HCT116 (cell line): ENCODE measurements at regions not wholly inside any gene's neighbourhood (a gene's known extent, or its start where the extent isn't known, plus 50 kb on each side); places are given as distances from the start of the nearest gene placed in this dataset.

Experiments
- ATAC-seq: fragments of 200-7000 bp; cut with Tn5 transposase; 2 replicates; pipeline ENCODE4 v1.9.1; 2020; ENCODE audit warnings: mild to moderate bottlenecking, moderate library complexity
- BruUV-seq: library from RNA; stranded (reverse); fragments of 400-500 nt; replicated peaks from 2 replicates; lab custom pipeline; 2021; lab: Mats Ljungman, UMichigan
- CTCF ChIA-PET: fragments of 300-600 bp; sonication (Branson Sonifier 250); formaldehyde crosslinking; loops from one replicate; lab custom pipeline; 2021; ENCODE audit warnings: antibody characterized with exemption; lab: Charles Lee
- POLR2A ChIA-PET: fragments of 300-600, 350-600 bp; sonication (Branson Sonifier 250); formaldehyde crosslinking; loops from one replicate; lab custom pipeline; 2021; ENCODE audit warnings: antibody characterized with exemption; lab: Charles Lee
- RAD21 ChIA-PET, 2 experiments: fragments of 300-600 bp; sonication (Branson Sonifier 250); formaldehyde crosslinking; loops; one replicate each; lab custom pipeline; 2023; ENCODE audit warnings: low total read pairs in 2 of 2; ENCODE audit not compliant: uncharacterized antibody in 2 of 2, unreplicated experiment in 2 of 2, low non-redundant PET in 1 of 2; lab: Charles Lee
- DNase-seq: peaks from one replicate; pipeline ENCODE4 v3.0.0-alpha.2; 2010; ENCODE audit warnings: low read depth, low spot score
- H2AFZ ChIP-seq: fragments of 200-600 bp; shearing (Covaris generic), sonication (generic); 2 replicates; pipeline ENCODE4 v1.6.1; 2017; ENCODE audit warnings: low read depth, mixed run types, mixed read lengths, antibody characterized with exemption, low read length; ENCODE audit not compliant: poor library complexity, severe bottlenecking
- H3K27ac ChIP-seq: 2 replicates; pipeline ENCODE4 v1.5.1; 2012; ENCODE audit warnings: low read depth, low read length
- H3K27me3 ChIP-seq: fragments of 200-600 bp; sonication (generic); 2 replicates; pipeline ENCODE4 v1.6.1; 2016; ENCODE audit warnings: mixed run types, low read length, mixed read lengths; ENCODE audit not compliant: insufficient read depth
- H3K36me3 ChIP-seq, 2 experiments: fragments of 200-500 bp in 1 of 2; fragments of 200-600 bp in 1 of 2; sonication (Bioruptor generic) in 1 of 2; sonication (generic) in 1 of 2; 2 replicates each; pipeline versions ENCODE4 v1.5.1 to v1.6.1; 2014 to 2016; ENCODE audit warnings: low read length in 2 of 2, inconsistent platforms in 1 of 2, mixed read lengths in 1 of 2, mixed run types in 1 of 2; ENCODE audit not compliant: insufficient read depth in 2 of 2, control insufficient read depth in 1 of 2
- H3K4me1 ChIP-seq, 2 experiments: fragments of 200-600 bp in 1 of 2; sonication (generic) in 1 of 2; 2 replicates each; pipeline versions ENCODE4 v1.5.1 to v1.6.1; 2012 to 2017; ENCODE audit warnings: low read length in 2 of 2, inconsistent platforms in 1 of 2, mild to moderate bottlenecking in 1 of 2, mixed read lengths in 1 of 2, mixed run types in 1 of 2, moderate library complexity in 1 of 2; ENCODE audit not compliant: insufficient read depth in 2 of 2, control insufficient read depth in 1 of 2
- H3K4me2 ChIP-seq: fragments of 200-600 bp; sonication (generic); 2 replicates; pipeline ENCODE4 v1.6.1; 2017; ENCODE audit warnings: mixed run types, low read length, mixed read lengths
- H3K4me3 ChIP-seq, 2 experiments: fragments of 200-600 bp in 1 of 2; sonication (generic) in 1 of 2; replicated peaks in 1 of 2; 2 replicates each; pipeline ENCODE4 v1.5.1; 2011 to 2016; ENCODE audit warnings: low read length in 2 of 2, control low read depth in 1 of 2, low read depth in 1 of 2, mild to moderate bottlenecking in 1 of 2, mixed read lengths in 1 of 2, mixed run types in 1 of 2
- H3K79me2 ChIP-seq: fragments of 200-600 bp; sonication (generic); 2 replicates; pipeline ENCODE4 v1.6.1; 2017; ENCODE audit warnings: mild to moderate bottlenecking, mixed run types, low read length, moderate library complexity, mixed read lengths; ENCODE audit not compliant: insufficient read depth
- H3K9ac ChIP-seq: fragments of 200-600 bp; sonication (generic); 2 replicates; pipeline ENCODE4 v1.6.1; 2016; ENCODE audit warnings: low read length, mixed read lengths
- H3K9me2 ChIP-seq: fragments of 200-600 bp; sonication (generic), shearing (Covaris generic); 2 replicates; pipeline ENCODE4 v1.6.1; 2017; ENCODE audit warnings: mixed run types, mild to moderate bottlenecking, moderate library complexity; ENCODE audit not compliant: insufficient read depth
- H3K9me3 ChIP-seq, 2 experiments: fragments of 200-500 bp in 1 of 2; fragments of 200-600 bp in 1 of 2; sonication (Bioruptor generic) in 1 of 2; sonication (generic) in 1 of 2; 2 replicates each; pipeline ENCODE4 v1.6.1; 2014 to 2017; ENCODE audit warnings: low read length in 2 of 2, mixed read lengths in 2 of 2, inconsistent platforms in 1 of 2, low read depth in 1 of 2, mild to moderate bottlenecking in 1 of 2, mixed run types in 1 of 2, moderate library complexity in 1 of 2; ENCODE audit not compliant: control insufficient read depth in 1 of 2, insufficient read depth in 1 of 2
- H4K20me1 ChIP-seq: fragments of 200-600 bp; sonication (generic), shearing (Covaris generic); 2 replicates; pipeline ENCODE4 v1.6.1; 2017; ENCODE audit warnings: mixed run types, mild to moderate bottlenecking, moderate library complexity; ENCODE audit not compliant: insufficient read depth
- ATF3 ChIP-seq: IDR thresholded peaks from 2 replicates; pipeline ENCODE4 v1.6.1; 2012
- CBX3 ChIP-seq: IDR thresholded peaks from 2 replicates; pipeline ENCODE4 v1.6.1; 2012; ENCODE audit warnings: low read depth
- CEBPB ChIP-seq: IDR thresholded peaks from 2 replicates; pipeline ENCODE4 v1.6.1; 2012; ENCODE audit warnings: low read depth
- CTCF ChIP-seq, 3 experiments: fragments of 200-600 bp in 1 of 3; sonication (generic) in 1 of 3; IDR thresholded peaks in 2 of 3; conservative IDR thresholded peaks in 1 of 3; 2 replicates each; pipeline ENCODE4 v1.5.1; 2012 to 2017; ENCODE audit warnings: low read depth in 2 of 3, low read length in 2 of 3, antibody characterized with exemption in 1 of 3, borderline replicate concordance in 1 of 3, control low read depth in 1 of 3, mild to moderate bottlenecking in 1 of 3, mixed read lengths in 1 of 3, mixed run types in 1 of 3, moderate library complexity in 1 of 3; ENCODE audit not compliant: insufficient read depth in 1 of 3
- ELF1 ChIP-seq: IDR thresholded peaks from 2 replicates; pipeline ENCODE4 v1.6.1; 2012; ENCODE audit warnings: low read depth, borderline replicate concordance
- EZH2 ChIP-seq: fragments of 200-600 bp; sonication (generic); IDR thresholded peaks from 2 replicates; pipeline ENCODE4 v1.6.1; 2017; ENCODE audit warnings: antibody characterized with exemption, mixed run types
- EZH2phosphoT487 ChIP-seq: fragments of 200-600 bp; IDR thresholded peaks from 2 replicates; pipeline ENCODE4 v1.6.1; 2018; ENCODE audit warnings: antibody characterized with exemption, borderline replicate concordance
- FOSL1 ChIP-seq: IDR thresholded peaks from 2 replicates; pipeline ENCODE4 v1.6.1; 2012; ENCODE audit warnings: low read depth
- JUND ChIP-seq: IDR thresholded peaks from 2 replicates; pipeline ENCODE4 v1.6.1; 2012
- MAX ChIP-seq: IDR thresholded peaks from 2 replicates; pipeline ENCODE4 v1.6.1; 2012
- POLR2A ChIP-seq: IDR thresholded peaks from 2 replicates; pipeline ENCODE4 v1.7.0; 2011; ENCODE audit warnings: borderline replicate concordance; ENCODE audit not compliant: insufficient read depth, insufficient read length; ENCODE audit errors: extremely low read depth
- POLR2AphosphoS5 ChIP-seq: IDR thresholded peaks from 2 replicates; pipeline ENCODE4 v1.6.1; 2011; ENCODE audit warnings: mild to moderate bottlenecking, low read depth, low read length, moderate library complexity
- RAD21 ChIP-seq: IDR thresholded peaks from 2 replicates; pipeline ENCODE4 v1.6.1; 2012; ENCODE audit warnings: low read depth, mild to moderate bottlenecking
- REST ChIP-seq: IDR thresholded peaks from 2 replicates; pipeline ENCODE4 v1.6.1; 2012; ENCODE audit warnings: low read depth
- SIN3A ChIP-seq: IDR thresholded peaks from 2 replicates; pipeline ENCODE4 v1.6.1; 2012; ENCODE audit warnings: low read depth
- SP1 ChIP-seq: IDR thresholded peaks from 2 replicates; pipeline ENCODE4 v1.6.1; 2012; ENCODE audit warnings: low read depth
- SRF ChIP-seq: IDR thresholded peaks from 2 replicates; pipeline ENCODE4 v1.6.1; 2012; ENCODE audit warnings: low read depth
- TCF7L2 ChIP-seq: IDR thresholded peaks from 2 replicates; pipeline ENCODE4 v1.7.0; 2011; ENCODE audit warnings: borderline replicate concordance, inconsistent platforms; ENCODE audit not compliant: insufficient read depth, insufficient read length; ENCODE audit errors: extremely low read depth
- YY1 ChIP-seq: IDR thresholded peaks from 2 replicates; pipeline ENCODE4 v1.6.1; 2011; ENCODE audit warnings: low read length, low read depth, moderate library complexity, mild to moderate bottlenecking; ENCODE audit not compliant: insufficient replicate concordance; ENCODE audit errors: extremely low read depth
- ZBTB33 ChIP-seq: IDR thresholded peaks from 2 replicates; pipeline ENCODE4 v1.6.1; 2011; ENCODE audit warnings: mild to moderate bottlenecking, low read length, moderate library complexity; ENCODE audit not compliant: insufficient replicate concordance; ENCODE audit errors: extremely low read depth
- ZFX ChIP-seq: fragments of 450-650 bp; IDR thresholded peaks from 2 replicates; pipeline ENCODE4 v1.6.1; 2017
- ZNF274 ChIP-seq: fragments of 200-500 bp; sonication (Bioruptor generic); IDR thresholded peaks from 2 replicates; pipeline ENCODE4 v1.6.1; 2014; ENCODE audit warnings: mild to moderate bottlenecking, low read depth, low read length, inconsistent platforms
- intact Hi-C: fragments of 100-400 bp; cut with micrococcal nuclease; formaldehyde crosslinking; loops from 2 replicates; pipeline ENCODE4 v1.10.0; 2022

- peaks cover 0 to 7% of the 10 kb centered on the region in 2 experiments; a peak in 2 of 4 replicates for H3K4me1 ChIP-seq
- H3K27me3 ChIP-seq, result no peaks in the 10 kb centered on the region
- no peak overlapping the region for H3K27ac ChIP-seq
- no peaks in the 10 kb centered on the region for H4K20me1 ChIP-seq
- no peaks in the 10 kb centered on the region for H3K9me2 ChIP-seq
- peak overlapping the region; percentile 49 for H2AFZ ChIP-seq
- ChIA-PET CTCF (no interaction called here), RAD21 (no interaction called here), POLR2A (no interaction called here)
- no peaks in the 10 kb centered on the region for H3K9me3 ChIP-seq
- peak overlapping the region; percentile 30 for H3K4me2 ChIP-seq
- H3K4me3 ChIP-seq, result no peak overlapping the region
- ATAC-seq, result peak; percentile 66
- DNase-seq, result peak; percentile 46
- H3K79me2 ChIP-seq, result no peaks in the 10 kb centered on the region
- intact Hi-C loops, result no loop called here
- H3K9ac ChIP-seq, result no peak overlapping the region
- no peaks in the 10 kb centered on the region for H3K36me3 ChIP-seq
- no TSS peak for BruUV-seq
- TF ChIP-seq ELF1 (no peak), RAD21 (no peak), POLR2A (no peak), CBX3 (peak; percentile 34; the same call in 1 of the 2 replicates), FOSL1 (peak; percentile 75), SIN3A (no peak), EZH2phosphoT487 (no peak), ATF3 (no peak), JUND (peak; percentile 64), EZH2 (no peak), ZBTB33 (no peak), CTCF (IDR thresholded peaks at IDR 0.05 in 2 of 3, conservative IDR thresholded peaks at IDR 0.05 in 1 of 3; ENCODE audit: borderline replicate concordance in 1 of 3, insufficient read depth in 1 of 3, low read depth in 2 of 3, low read length in 2 of 3) (no peak), ZNF274 (no peak), MAX (peak; percentile 31; the same call in 1 of the 2 replicates), TCF7L2 (peak; percentile 68), YY1 (no peak), SP1 (peak; percentile 58), POLR2AphosphoS5 (no peak), CEBPB (peak; percentile 62; the same call in 1 of the 2 replicates), REST (no peak), SRF (no peak), ZFX (no peak)
These were observed 313.1 kb downstream of the SLC6A15 start for GRCh38 chr12:84599539-84599938.
